Gastrocnemius medialis (tissue), 4 donors: ENCODE measurements at regions not wholly inside any gene's neighbourhood (a gene's known extent, or its start where the extent isn't known, plus 50 kb on each side); places are given as distances from the start of the nearest gene placed in this dataset.

Experiments used
- POLR2A ChIP-seq, 2 donors: fragments of 450-650 bp; IDR thresholded peaks; one replicate each; pipeline ENCODE4 v1.6.1; 2017; ENCODE audit warnings: antibody characterized with exemption in 2 of 2, mild to moderate bottlenecking in 2 of 2, moderate library complexity in 2 of 2
- TF ChIP-seq, protein P1 (sequence below), 5 experiments: fragments of 450-650 bp in 3 of 5; fragments of 200-600 bp in 2 of 5; sonication (generic) in 2 of 5; IDR thresholded peaks in 4 of 5; conservative IDR thresholded peaks in 1 of 5; 1 replicate in 4 of 5; 2 replicates in 1 of 5; pipeline ENCODE4 v1.5.1; 2016 to 2019; ENCODE audit warnings: antibody characterized with exemption in 5 of 5, mild to moderate bottlenecking in 3 of 5, moderate library complexity in 3 of 5

DNA sequence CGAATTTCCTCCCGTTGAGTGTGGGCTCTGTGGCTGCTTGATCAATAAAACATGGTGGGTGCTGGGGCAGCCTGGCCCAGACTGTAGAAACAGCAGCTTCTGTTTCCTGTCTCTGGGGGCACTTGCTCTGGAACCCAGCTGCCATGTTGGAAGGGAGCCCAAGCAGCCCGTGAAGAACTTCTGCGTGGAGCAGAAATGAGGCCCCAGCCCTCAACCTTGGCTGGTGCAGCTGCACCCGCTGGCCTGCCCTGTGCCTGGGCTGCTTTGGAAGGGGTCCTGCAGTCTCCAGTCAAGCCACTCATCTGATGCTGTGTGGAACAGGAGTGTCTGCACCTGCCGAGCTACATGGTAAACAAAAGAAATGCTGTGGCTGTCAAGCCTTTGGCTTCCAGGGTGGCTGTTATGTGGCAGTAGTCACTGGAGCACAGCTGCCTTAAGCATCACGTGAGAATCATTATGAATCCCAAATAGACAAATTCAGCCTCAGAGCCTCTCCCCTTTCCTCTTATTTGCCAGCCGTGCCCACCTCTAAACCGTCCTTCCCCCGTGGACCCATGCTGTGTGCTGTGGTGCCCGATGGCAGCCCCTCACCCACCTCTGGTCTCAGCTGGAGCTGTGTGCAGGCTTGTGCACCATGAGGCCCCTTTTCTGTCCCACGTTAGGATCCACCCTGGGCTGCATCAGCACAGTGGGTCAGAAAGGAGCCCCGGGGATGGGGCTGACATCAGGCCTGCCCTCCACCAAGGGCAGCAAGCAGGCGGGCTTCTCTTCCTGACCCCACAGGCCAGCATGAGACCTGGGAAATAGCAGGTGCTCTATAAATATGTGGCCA is 134.0 kb upstream of the HDAC4 start:
- TF ChIP-seq, protein P1, sequence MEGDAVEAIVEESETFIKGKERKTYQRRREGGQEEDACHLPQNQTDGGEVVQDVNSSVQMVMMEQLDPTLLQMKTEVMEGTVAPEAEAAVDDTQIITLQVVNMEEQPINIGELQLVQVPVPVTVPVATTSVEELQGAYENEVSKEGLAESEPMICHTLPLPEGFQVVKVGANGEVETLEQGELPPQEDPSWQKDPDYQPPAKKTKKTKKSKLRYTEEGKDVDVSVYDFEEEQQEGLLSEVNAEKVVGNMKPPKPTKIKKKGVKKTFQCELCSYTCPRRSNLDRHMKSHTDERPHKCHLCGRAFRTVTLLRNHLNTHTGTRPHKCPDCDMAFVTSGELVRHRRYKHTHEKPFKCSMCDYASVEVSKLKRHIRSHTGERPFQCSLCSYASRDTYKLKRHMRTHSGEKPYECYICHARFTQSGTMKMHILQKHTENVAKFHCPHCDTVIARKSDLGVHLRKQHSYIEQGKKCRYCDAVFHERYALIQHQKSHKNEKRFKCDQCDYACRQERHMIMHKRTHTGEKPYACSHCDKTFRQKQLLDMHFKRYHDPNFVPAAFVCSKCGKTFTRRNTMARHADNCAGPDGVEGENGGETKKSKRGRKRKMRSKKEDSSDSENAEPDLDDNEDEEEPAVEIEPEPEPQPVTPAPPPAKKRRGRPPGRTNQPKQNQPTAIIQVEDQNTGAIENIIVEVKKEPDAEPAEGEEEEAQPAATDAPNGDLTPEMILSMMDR (IDR thresholded peaks at IDR 0.05 in 4 of 5, conservative IDR thresholded peaks at IDR 0.05 in 1 of 5) = no peak
- TF ChIP-seq POLR2A (IDR thresholded peaks at IDR 0.05) = no peak
